ENCODE measurements at regions not wholly inside any gene's neighbourhood (a gene's known extent, or its start where the extent isn't known, plus 50 kb on each side); places are given as distances from the start of the nearest gene placed in this dataset.

- H3K4me3 ChIP-seq (ENCODE audit: low read depth, low read length), result no peak overlapping the region
- peak; percentile 38 for DNase-seq (ENCODE audit: low read depth)
- no peak for TF ChIP-seq CTCF (IDR thresholded peaks at IDR 0.05; ENCODE audit: insufficient read depth, low read depth, low read length)
Observed at GRCh38 chr6:121515630-121516265, 80.3 kb downstream of the GJA1 start.

- no peak for DNase-seq (ENCODE audit: low read depth)
- no peak for TF ChIP-seq CTCF (IDR thresholded peaks at IDR 0.05; ENCODE audit: insufficient read depth, low read depth, low read length)
- H3K4me3 ChIP-seq (ENCODE audit: low read depth, low read length), result no peak overlapping the region
Observed at GRCh38 chr6:121516331-121516730, 80.9 kb downstream of the GJA1 start.

GRCh38 chr6:121520337-121521163 lies 85.1 kb downstream of the GJA1 start:
- TF ChIP-seq CTCF (IDR thresholded peaks at IDR 0.05; ENCODE audit: insufficient read depth, low read depth, low read length), result no peak
- H3K4me3 ChIP-seq (ENCODE audit: low read depth, low read length), result no peak overlapping the region
- no peak for DNase-seq (ENCODE audit: low read depth)

- no peak overlapping the region for H3K4me3 ChIP-seq (ENCODE audit: low read depth, low read length)
- TF ChIP-seq CTCF (IDR thresholded peaks at IDR 0.05; ENCODE audit: insufficient read depth, low read depth, low read length), result no peak
- no peak for DNase-seq (ENCODE audit: low read depth)
Observed at GRCh38 chr6:121521164-121521555, 85.7 kb downstream of the GJA1 start.

GRCh38 chr6:121522265-121522664 lies 86.8 kb downstream of the GJA1 start:
- peak overlapping the region; percentile 33 for H3K4me3 ChIP-seq (ENCODE audit: low read depth, low read length)
- no peak for TF ChIP-seq CTCF (IDR thresholded peaks at IDR 0.05; ENCODE audit: insufficient read depth, low read depth, low read length)
- peak; percentile 97 for DNase-seq (ENCODE audit: low read depth)

GRCh38 chr6:121522771-121523386 lies 87.4 kb downstream of the GJA1 start:
- peak; percentile 67 for DNase-seq (ENCODE audit: low read depth)
- no peak for TF ChIP-seq CTCF (IDR thresholded peaks at IDR 0.05; ENCODE audit: insufficient read depth, low read depth, low read length)
- H3K4me3 ChIP-seq (ENCODE audit: low read depth, low read length), result peak overlapping the region; percentile 33
